H1 (cell line): ENCODE measurements at regions not wholly inside any gene's neighbourhood (a gene's known extent, or its start where the extent isn't known, plus 50 kb on each side); places are given as distances from the start of the nearest gene placed in this dataset.

Experiments
- CTCF ChIA-PET: fragments of 300-600 bp; sonication (Branson Sonifier 250); formaldehyde crosslinking; loops from one replicate; lab custom pipeline; 2021; ENCODE audit not compliant: partially characterized antibody; lab: Charles Lee
- POLR2A ChIA-PET: fragments of 300-600 bp; sonication (Branson Sonifier 250); formaldehyde crosslinking; loops from one replicate; lab custom pipeline; 2021; ENCODE audit warnings: inconsistent platforms; ENCODE audit not compliant: partially characterized antibody; lab: Charles Lee
- DNase-seq, 2 experiments: peaks; one replicate each; pipeline versions ENCODE4 v3.0.0 to v3.0.0-alpha.2; 2010 to 2022; ENCODE audit warnings: low spot score in 2 of 2, low read depth in 1 of 2, mixed read lengths in 1 of 2
- FAIRE-seq: peaks from 2 replicates; lab custom pipeline; 2011; peaks lifted over from hg19 to GRCh38; lab: Jason Lieb, UNC
- H2AFZ ChIP-seq: 2 replicates; pipeline ENCODE4 v1.8.1; 2012; ENCODE audit warnings: low read length, inconsistent platforms
- H2AK5ac ChIP-seq: 2 replicates; pipeline ENCODE4 v1.6.1; 2013; ENCODE audit warnings: low read depth, low read length
- H2BK120ac ChIP-seq: replicated peaks from 2 replicates; pipeline ENCODE3; 2013; ENCODE audit warnings: low read depth, low read length, inconsistent platforms
- H2BK12ac ChIP-seq: 2 replicates; pipeline ENCODE4 v1.6.1; 2013; ENCODE audit warnings: low read depth, low read length
- H2BK15ac ChIP-seq: 2 replicates; pipeline ENCODE4 v1.6.1; 2013; ENCODE audit warnings: low read length
- H2BK20ac ChIP-seq: 2 replicates; pipeline ENCODE4 v1.6.1; 2013; ENCODE audit warnings: low read length
- H2BK5ac ChIP-seq: 2 replicates; pipeline ENCODE4 v1.6.1; 2013; ENCODE audit warnings: low read depth, low read length
- H3K14ac ChIP-seq: 2 replicates; pipeline ENCODE4 v1.6.1; 2013; ENCODE audit warnings: inconsistent platforms; ENCODE audit not compliant: insufficient read length
- H3K18ac ChIP-seq: 2 replicates; pipeline ENCODE4 v1.6.1; 2013; ENCODE audit warnings: low read length; ENCODE audit errors: extremely low read depth
- H3K23ac ChIP-seq: 2 replicates; pipeline ENCODE4 v1.6.1; 2013; ENCODE audit warnings: inconsistent platforms; ENCODE audit not compliant: insufficient read length
- H3K23me2 ChIP-seq: 2 replicates; pipeline ENCODE4 v1.6.1; 2013; ENCODE audit warnings: low read depth, low read length
- H3K27ac ChIP-seq: 2 replicates; pipeline ENCODE4 v1.6.1; 2011; ENCODE audit warnings: low read depth, low read length, inconsistent platforms
- H3K27me3 ChIP-seq, 4 experiments: replicated peaks in 1 of 4; 1 replicate in 1 of 4; 2 replicates in 3 of 4; pipeline versions ENCODE4 v1.6.1 to v1.8.1; 2011 to 2013; ENCODE audit warnings: low read length in 3 of 4, mild to moderate bottlenecking in 3 of 4, inconsistent platforms in 2 of 4, mixed read lengths in 2 of 4, moderate library complexity in 1 of 4; ENCODE audit not compliant: control insufficient read depth in 3 of 4, insufficient read depth in 3 of 4; ENCODE audit errors: extremely low read depth in 1 of 4
- H3K36me3 ChIP-seq, 4 experiments: 2 replicates each; pipeline versions ENCODE4 v1.6.1 to v1.8.1; 2011 to 2013; ENCODE audit warnings: mild to moderate bottlenecking in 4 of 4, low read length in 3 of 4, moderate library complexity in 2 of 4, control low read depth in 1 of 4, inconsistent platforms in 1 of 4; ENCODE audit not compliant: insufficient read depth in 4 of 4, control insufficient read depth in 2 of 4
- H3K4ac ChIP-seq: replicated peaks from 2 replicates; pipeline ENCODE3; 2013; ENCODE audit warnings: low read length, low read depth, mixed read lengths, inconsistent platforms; ENCODE audit not compliant: insufficient read length
- H3K4me1 ChIP-seq, 4 experiments: replicated peaks in 1 of 4; 1 replicate in 1 of 4; 2 replicates in 3 of 4; pipeline versions ENCODE4 v1.6.1 to v1.8.1; 2011 to 2013; ENCODE audit warnings: low read length in 3 of 4, inconsistent platforms in 2 of 4, mixed read lengths in 1 of 4; ENCODE audit not compliant: insufficient read depth in 4 of 4, control insufficient read depth in 3 of 4
- H3K4me2 ChIP-seq, 2 experiments: 2 replicates each; pipeline versions ENCODE4 v1.6.1 to v1.8.1; 2011 to 2013; ENCODE audit warnings: low read depth in 2 of 2, low read length in 2 of 2, control low read depth in 1 of 2, inconsistent platforms in 1 of 2, mild to moderate bottlenecking in 1 of 2; ENCODE audit not compliant: insufficient read depth in 1 of 2
- H3K4me3 ChIP-seq, 4 experiments: fragments of 200-600, 300-600 bp in 1 of 4; sonication (generic), shearing (Covaris generic), sonication (Bioruptor Twin) in 1 of 4; 2 replicates each; pipeline versions ENCODE4 v1.5.1 to v1.8.1; 2011 to 2016; ENCODE audit warnings: low read length in 4 of 4, low read depth in 3 of 4, control low read depth in 2 of 4, inconsistent platforms in 2 of 4, mild to moderate bottlenecking in 2 of 4, mixed read lengths in 1 of 4, moderate library complexity in 1 of 4; ENCODE audit not compliant: insufficient read depth in 2 of 4; ENCODE audit errors: extremely low read depth in 1 of 4
- H3K56ac ChIP-seq: replicated peaks from 2 replicates; pipeline ENCODE3; 2013; ENCODE audit warnings: low read depth, mild to moderate bottlenecking, mixed read lengths, low read length, inconsistent platforms; ENCODE audit not compliant: insufficient read length
- H3K79me1 ChIP-seq: 2 replicates; pipeline ENCODE4 v1.6.1; 2013; ENCODE audit warnings: low read depth, low read length, control low read depth
- H3K79me2 ChIP-seq, 2 experiments: 2 replicates each; pipeline versions ENCODE4 v1.6.1 to v1.8.1; 2012 to 2013; ENCODE audit warnings: low read length in 2 of 2, mild to moderate bottlenecking in 2 of 2, inconsistent platforms in 1 of 2; ENCODE audit not compliant: insufficient read depth in 2 of 2, control insufficient read depth in 1 of 2
- H3K9ac ChIP-seq, 4 experiments: replicated peaks in 1 of 4; 1 replicate in 1 of 4; 2 replicates in 3 of 4; pipeline versions ENCODE4 v1.6.1 to v1.8.1; 2011 to 2013; ENCODE audit warnings: low read depth in 3 of 4, low read length in 3 of 4, control low read depth in 2 of 4, mild to moderate bottlenecking in 2 of 4, moderate library complexity in 2 of 4, inconsistent platforms in 1 of 4; ENCODE audit errors: extremely low read depth in 1 of 4
- H3K9me3 ChIP-seq, 2 experiments: 2 replicates each; pipeline versions ENCODE4 v1.6.1 to v1.8.1; 2012 to 2013; ENCODE audit warnings: mild to moderate bottlenecking in 2 of 2, moderate library complexity in 2 of 2, control low read depth in 1 of 2, inconsistent platforms in 1 of 2, low read depth in 1 of 2, low read length in 1 of 2, mixed read lengths in 1 of 2; ENCODE audit not compliant: insufficient read depth in 2 of 2
- H4K20me1 ChIP-seq, 2 experiments: replicated peaks in 1 of 2; 2 replicates each; pipeline versions ENCODE3 to v1.8.1; 2011 to 2013; ENCODE audit warnings: inconsistent platforms in 2 of 2, low read length in 2 of 2, mild to moderate bottlenecking in 1 of 2; ENCODE audit not compliant: insufficient read depth in 2 of 2, control insufficient read depth in 1 of 2
- H4K5ac ChIP-seq: 2 replicates; pipeline ENCODE4 v1.6.1; 2013; ENCODE audit warnings: low read length, low read depth, mixed read lengths, inconsistent platforms; ENCODE audit not compliant: insufficient read length
- H4K8ac ChIP-seq: 2 replicates; pipeline ENCODE4 v1.8.0; 2013; ENCODE audit warnings: mild to moderate bottlenecking, moderate library complexity, low read length, inconsistent platforms; ENCODE audit not compliant: insufficient read depth; ENCODE audit errors: extremely low read depth
- H4K91ac ChIP-seq: replicated peaks from 2 replicates; pipeline ENCODE3; 2013; ENCODE audit warnings: low read length, mixed read lengths, inconsistent platforms; ENCODE audit not compliant: insufficient read length
- CBX5 ChIP-seq: fragments of 300-800, 300-1000 bp; sonication (generic); IDR thresholded peaks from 2 replicates; pipeline ENCODE4 v1.7.1; 2016; ENCODE audit warnings: antibody characterized with exemption, low read length, low read depth
- CREB1 ChIP-seq: IDR thresholded peaks from 2 replicates; pipeline ENCODE4 v1.6.1; 2012; ENCODE audit warnings: inconsistent platforms
- EZH2 ChIP-seq: fragments of 200-600 bp; sonication (generic); IDR thresholded peaks from 2 replicates; pipeline ENCODE4 v1.7.1; 2012; ENCODE audit warnings: low read depth, mild to moderate bottlenecking, moderate library complexity, low read length, inconsistent platforms; ENCODE audit not compliant: severe bottlenecking
- USF2 ChIP-seq: IDR thresholded peaks from 2 replicates; pipeline ENCODE4 v1.6.1; 2011; ENCODE audit warnings: low read length, improper control_type of control experiment
- YY1 ChIP-seq: IDR thresholded peaks from 2 replicates; pipeline ENCODE4 v1.6.1; 2011; ENCODE audit warnings: low read depth, mild to moderate bottlenecking, low read length
- WGBS, 2 experiments: shearing (Covaris generic) in 1 of 2; methylation state at CpG; one replicate each; pipeline versions ENCODE4 v1.1.6 to v1.1.7; 2013 to 2015; ENCODE audit warnings: low lambda C conversion rate in 2 of 2, mixed read lengths in 2 of 2, inconsistent platforms in 1 of 2, low coverage in 1 of 2, missing lambda C conversion rate in 1 of 2; ENCODE audit not compliant: insufficient replicate concordance in 2 of 2, insufficient coverage in 1 of 2, insufficient read length in 1 of 2; ENCODE audit errors: extremely low coverage in 1 of 2, missing lambda C conversion rate in 1 of 2; 5-methylcytosine and 5-hydroxymethylcytosine counted together

GRCh38 chr1:193434319-193434718 lies 247.9 kb upstream of the B3GALT2 start:
- CTCF ChIA-PET: no interaction called here
- H3K23ac ChIP-seq: no peak overlapping the region
- DNase-seq (no peak), FAIRE-seq (no peak)
- H2AFZ ChIP-seq: no peak overlapping the region
- no peak overlapping the region for H3K18ac ChIP-seq
- H2BK15ac ChIP-seq: no peak overlapping the region
- no peak overlapping the region for H3K4me2 ChIP-seq
- no peaks in the 10 kb centered on the region for H3K79me1 ChIP-seq
- no peak overlapping the region for H3K4ac ChIP-seq
- no peak overlapping the region for H3K56ac ChIP-seq
- no peak overlapping the region for H4K91ac ChIP-seq
- H3K23me2 ChIP-seq: no peaks in the 10 kb centered on the region
- H3K27ac ChIP-seq: no peak overlapping the region
- H4K20me1 ChIP-seq: no peaks in the 10 kb centered on the region
- no peak overlapping the region for H2AK5ac ChIP-seq
- H3K9me3 ChIP-seq: peaks cover 24 to 25% of the 10 kb centered on the region in 2 experiments
- H3K9ac ChIP-seq: no peak overlapping the region
- POLR2A ChIA-PET: no interaction called here
- no peaks in the 10 kb centered on the region for H3K36me3 ChIP-seq
- H2BK20ac ChIP-seq: no peak overlapping the region
- WGBS, 2 experiments: 92% methylated on average over 1 of the region's 1 CpG; no CpG with 5 or more reads in 1 of the 2 experiments
- no peaks in the 10 kb centered on the region for H3K79me2 ChIP-seq
- no peak overlapping the region for H2BK120ac ChIP-seq
- no peak overlapping the region for H2BK12ac ChIP-seq
- H2BK5ac ChIP-seq: no peak overlapping the region
- H3K27me3 ChIP-seq: no peaks in the 10 kb centered on the region
- H3K4me1 ChIP-seq: no peaks in the 10 kb centered on the region
- no peak overlapping the region for H4K5ac ChIP-seq
- no peak overlapping the region for H3K14ac ChIP-seq
- H4K8ac ChIP-seq: no peak overlapping the region
- H3K4me3 ChIP-seq: no peak overlapping the region
- TF ChIP-seq CBX5 (no peak), USF2 (no peak), YY1 (no peak), EZH2 (no peak), CREB1 (no peak)
